Ascending aorta (tissue), 2 donors: ENCODE measurements at regions not wholly inside any gene's neighbourhood (a gene's known extent, or its start where the extent isn't known, plus 50 kb on each side); places are given as distances from the start of the nearest gene placed in this dataset.

Experiments used
- DNase-seq, 2 donors: peaks; one replicate each; pipeline ENCODE4 v3.0.0-alpha.2; 2019; ENCODE audit warnings: low spot score in 2 of 2
- H3K27ac ChIP-seq, 2 donors: fragments of 200-600 bp; sonication (generic); one replicate each; pipeline ENCODE4 v1.5.1; 2016 to 2017; ENCODE audit warnings: mild to moderate bottlenecking in 1 of 2
- H3K27me3 ChIP-seq: fragments of 200-600 bp; sonication (generic); one replicate; pipeline ENCODE4 v1.5.1; 2017
- H3K36me3 ChIP-seq, 2 donors: fragments of 200-600 bp; sonication (generic); one replicate each; pipeline ENCODE4 v1.5.1; 2016
- H3K4me1 ChIP-seq, 2 donors: fragments of 200-600 bp; sonication (generic); one replicate each; pipeline ENCODE4 v1.5.1; 2016 to 2017; ENCODE audit warnings: mild to moderate bottlenecking in 1 of 2
- H3K4me3 ChIP-seq, 2 donors: fragments of 200-600 bp; sonication (generic); one replicate each; pipeline ENCODE4 v1.5.1; 2016 to 2017; ENCODE audit warnings: mild to moderate bottlenecking in 1 of 2
- H3K9me3 ChIP-seq, 2 donors: fragments of 200-600 bp; sonication (generic); one replicate each; pipeline ENCODE4 v1.5.1; 2016
- intact Hi-C: fragments of 100-400 bp; cut with DNase I; formaldehyde crosslinking; loops from one replicate; pipeline ENCODE4 v1.15.1; 2023
- TF ChIP-seq, protein P1 (sequence below), 3 experiments: fragments of 200-600 bp in 2 of 3; fragments of 450-650 bp in 1 of 3; sonication (generic) in 2 of 3; IDR thresholded peaks; one replicate each; pipeline ENCODE4 v1.5.1; 2016 to 2019; ENCODE audit warnings: antibody characterized with exemption in 3 of 3, mild to moderate bottlenecking in 1 of 3, moderate library complexity in 1 of 3

DNA sequence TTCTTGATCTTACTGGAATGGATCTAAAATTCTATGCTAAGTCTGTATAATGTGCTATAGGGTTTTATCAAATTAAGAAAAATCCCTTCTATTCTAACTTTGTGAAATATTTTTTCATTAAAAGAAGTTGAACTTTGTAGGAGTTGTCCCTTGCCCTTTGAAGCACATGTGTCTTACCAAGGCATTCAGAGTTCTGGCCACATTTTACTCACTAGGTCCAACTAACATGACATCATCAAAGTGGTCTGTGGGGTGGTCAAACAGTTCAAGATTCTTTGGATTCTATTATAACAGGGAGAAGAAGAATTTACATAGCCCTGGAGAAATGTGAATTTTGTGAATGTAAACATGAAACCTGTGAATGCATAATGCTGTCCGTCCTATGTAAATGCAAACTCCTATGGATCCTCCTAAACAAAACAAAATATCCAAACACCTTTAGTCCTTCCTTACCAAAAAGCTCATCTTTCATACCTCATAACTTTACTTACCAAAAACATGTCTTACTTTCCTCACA, 88.7 kb downstream of the EBNA1BP2 start:
- intact Hi-C loops, result no loop called here
- DNase-seq, result no peak
- TF ChIP-seq, protein P1, sequence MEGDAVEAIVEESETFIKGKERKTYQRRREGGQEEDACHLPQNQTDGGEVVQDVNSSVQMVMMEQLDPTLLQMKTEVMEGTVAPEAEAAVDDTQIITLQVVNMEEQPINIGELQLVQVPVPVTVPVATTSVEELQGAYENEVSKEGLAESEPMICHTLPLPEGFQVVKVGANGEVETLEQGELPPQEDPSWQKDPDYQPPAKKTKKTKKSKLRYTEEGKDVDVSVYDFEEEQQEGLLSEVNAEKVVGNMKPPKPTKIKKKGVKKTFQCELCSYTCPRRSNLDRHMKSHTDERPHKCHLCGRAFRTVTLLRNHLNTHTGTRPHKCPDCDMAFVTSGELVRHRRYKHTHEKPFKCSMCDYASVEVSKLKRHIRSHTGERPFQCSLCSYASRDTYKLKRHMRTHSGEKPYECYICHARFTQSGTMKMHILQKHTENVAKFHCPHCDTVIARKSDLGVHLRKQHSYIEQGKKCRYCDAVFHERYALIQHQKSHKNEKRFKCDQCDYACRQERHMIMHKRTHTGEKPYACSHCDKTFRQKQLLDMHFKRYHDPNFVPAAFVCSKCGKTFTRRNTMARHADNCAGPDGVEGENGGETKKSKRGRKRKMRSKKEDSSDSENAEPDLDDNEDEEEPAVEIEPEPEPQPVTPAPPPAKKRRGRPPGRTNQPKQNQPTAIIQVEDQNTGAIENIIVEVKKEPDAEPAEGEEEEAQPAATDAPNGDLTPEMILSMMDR (IDR thresholded peaks at IDR 0.05), result no peak
- Histone ChIP-seq H3K27ac (no peak overlapping the region), H3K36me3 (no peaks in the 10 kb centered on the region), H3K27me3 (no peaks in the 10 kb centered on the region), H3K4me1 (no peaks in the 10 kb centered on the region), H3K9me3 (no peaks in the 10 kb centered on the region), H3K4me3 (no peak overlapping the region)

- Histone ChIP-seq H3K27me3 (no peaks in the 10 kb centered on the region), H3K27ac (no peak overlapping the region), H3K4me3 (no peak overlapping the region), H3K36me3 (no peaks in the 10 kb centered on the region), H3K4me1 (no peaks in the 10 kb centered on the region), H3K9me3 (no peaks in the 10 kb centered on the region)
- no peak for DNase-seq
- intact Hi-C loops, result no loop called here
- TF ChIP-seq, protein P1 (IDR thresholded peaks at IDR 0.05), result no peak
These were observed 89.3 kb downstream of the EBNA1BP2 start for GRCh38 chr1:43082740-43083139.

DNA sequence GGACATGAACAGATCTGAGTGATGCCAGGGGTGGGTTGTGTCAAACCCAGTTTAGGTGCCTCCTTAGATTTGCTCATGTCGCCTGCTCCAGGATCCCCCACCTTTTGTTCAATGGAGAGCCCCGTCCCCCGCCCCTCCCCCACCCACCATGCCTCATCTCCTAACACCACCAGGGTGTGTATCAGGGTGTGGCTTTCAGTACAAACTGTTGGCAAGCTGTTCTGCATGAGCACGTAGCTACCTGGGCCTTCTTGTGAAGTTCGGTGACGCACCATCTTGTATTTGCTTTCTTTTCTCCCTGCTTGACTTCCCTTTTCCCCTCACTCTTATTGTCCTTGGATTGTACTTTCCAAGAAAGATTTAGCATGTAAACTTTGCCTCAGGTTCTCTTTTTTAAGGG, 94.8 kb downstream of the EBNA1BP2 start:
- Histone ChIP-seq H3K4me1 (no peaks in the 10 kb centered on the region), H3K4me3 (no peak overlapping the region), H3K27ac (no peak overlapping the region), H3K9me3 (no peaks in the 10 kb centered on the region), H3K27me3 (no peaks in the 10 kb centered on the region), H3K36me3 (no peaks in the 10 kb centered on the region)
- intact Hi-C loops, result no loop called here
- TF ChIP-seq, protein P1 (IDR thresholded peaks at IDR 0.05), result no peak
- no peak for DNase-seq

DNA sequence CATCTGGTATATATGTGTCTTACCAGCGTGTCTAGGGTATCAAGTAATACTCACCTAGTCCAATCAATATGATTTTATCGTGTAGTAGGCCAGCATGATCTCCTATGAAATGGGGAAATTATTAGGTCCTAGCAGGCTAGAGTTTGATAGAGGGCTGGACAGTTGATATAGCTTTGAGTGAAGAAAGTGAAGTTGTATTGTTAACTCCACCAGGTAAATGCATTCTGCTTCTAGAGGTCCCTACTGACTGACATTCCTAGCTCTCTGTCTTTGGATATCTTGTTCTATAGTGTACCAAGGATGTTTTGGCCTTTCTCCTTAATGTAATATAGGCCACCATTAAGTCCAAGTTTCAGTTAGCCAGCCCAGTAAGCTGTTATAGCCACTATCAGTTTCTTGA, 97.4 kb downstream of the EBNA1BP2 start:
- Histone ChIP-seq H3K9me3 (no peaks in the 10 kb centered on the region), H3K4me1 (no peaks in the 10 kb centered on the region), H3K36me3 (no peaks in the 10 kb centered on the region), H3K27me3 (no peaks in the 10 kb centered on the region), H3K27ac (no peak overlapping the region), H3K4me3 (no peak overlapping the region)
- intact Hi-C loops, result loop anchor here (5.0 kb wide), 4 partner anchors 107 to 497 kb away; partner anchors contain the start of genes C1orf50, P3H1 and ZNF691
- TF ChIP-seq, protein P1 (IDR thresholded peaks at IDR 0.05), result no peak
- DNase-seq, result no peak

GRCh38 chr1:43074244-43074643, 97.8 kb downstream of the EBNA1BP2 start:
- intact Hi-C loops, result loop anchor here (5.0 kb wide), 4 partner anchors 107 to 497 kb away; partner anchors contain the start of genes C1orf50, P3H1 and ZNF691
- Histone ChIP-seq H3K9me3 (no peaks in the 10 kb centered on the region), H3K27me3 (no peaks in the 10 kb centered on the region), H3K36me3 (no peaks in the 10 kb centered on the region), H3K4me1 (no peaks in the 10 kb centered on the region), H3K4me3 (no peak overlapping the region), H3K27ac (no peak overlapping the region)
- TF ChIP-seq, protein P1 (IDR thresholded peaks at IDR 0.05), result no peak
- DNase-seq, result no peak
